Mucosa of descending colon (tissue), 3 donors: ENCODE measurements at regions not wholly inside any gene's neighbourhood (a gene's known extent, or its start where the extent isn't known, plus 50 kb on each side); places are given as distances from the start of the nearest gene placed in this dataset.

Experiments used
- ATAC-seq: fragments of 200-7000 bp; cut with Tn5 transposase; one replicate; pipeline ENCODE4 v1.9.1; 2020; ENCODE audit warnings: mild to moderate bottlenecking, moderate library complexity
- DNase-seq, 3 donors: peaks; one replicate each; pipeline ENCODE4 v3.0.0-alpha.2; 2020
- H3K36me3 ChIP-seq: fragments of 200-600 bp; one replicate; pipeline ENCODE4 v1.8.0; 2021; ENCODE audit warnings: low read depth, mild to moderate bottlenecking
- H3K4me1 ChIP-seq: fragments of 200-600 bp; one replicate; pipeline ENCODE4 v1.8.0; 2021; ENCODE audit warnings: low read depth, mild to moderate bottlenecking
- H3K4me3 ChIP-seq: fragments of 200-600 bp; one replicate; pipeline ENCODE4 v1.8.0; 2021; ENCODE audit warnings: mild to moderate bottlenecking
- H3K9me3 ChIP-seq: fragments of 200-600 bp; one replicate; pipeline ENCODE4 v1.8.0; 2021; ENCODE audit warnings: mild to moderate bottlenecking
- CTCF ChIP-seq: fragments of 200-600 bp; IDR thresholded peaks from one replicate; pipeline ENCODE4 v1.8.0; 2022; ENCODE audit warnings: antibody characterized with exemption, mild to moderate bottlenecking
- intact Hi-C, 2 donors: fragments of 100-400 bp; cut with DNase I in 1 of 2; cut with micrococcal nuclease in 1 of 2; formaldehyde crosslinking; loops; one replicate each; pipeline versions ENCODE4 v1.11.0 to v1.11.1; 2022; cut with DNase I, micrococcal nuclease
- donor health status: DM: no; HTN: no; CAD: no; lungs with moderate emphysema.
- donor health status: DM: no; HTN: no; CAD: no.
- donor health status: DM: no; HTN: yes; CAD: no.

- DNase-seq: no peak
- Histone ChIP-seq H3K4me1 (no peaks in the 10 kb centered on the region), H3K9me3 (peaks cover 30% of the 10 kb centered on the region), H3K36me3 (no peaks in the 10 kb centered on the region), H3K4me3 (no peak overlapping the region)
- TF ChIP-seq CTCF: no peak
- ATAC-seq: no peak
- intact Hi-C loops: no loop called here
These were observed 505.8 kb upstream of the ADAMTS16 start for GRCh38 chr5:4634342-4634741.

- no peak for ATAC-seq
- Histone ChIP-seq H3K4me1 (no peaks in the 10 kb centered on the region), H3K4me3 (no peak overlapping the region), H3K9me3 (peaks cover 17% of the 10 kb centered on the region), H3K36me3 (no peaks in the 10 kb centered on the region)
- TF ChIP-seq CTCF: no peak
- intact Hi-C loops: no loop called here
- DNase-seq: no peak
These were observed 503.8 kb upstream of the ADAMTS16 start for GRCh38 chr5:4636378-4636777.

GRCh38 chr5:4639946-4640345 is 500.2 kb upstream of the ADAMTS16 start:
- ATAC-seq (no peak), DNase-seq (no peak)
- H3K36me3 ChIP-seq: no peaks in the 10 kb centered on the region
- no peaks in the 10 kb centered on the region for H3K4me1 ChIP-seq
- intact Hi-C loops: no loop called here
- H3K4me3 ChIP-seq: no peak overlapping the region
- peaks cover 19% of the 10 kb centered on the region for H3K9me3 ChIP-seq
- no peak for TF ChIP-seq CTCF

- H3K4me3 ChIP-seq: no peak overlapping the region
- no peak for ATAC-seq
- H3K4me1 ChIP-seq: no peaks in the 10 kb centered on the region
- no peaks in the 10 kb centered on the region for H3K36me3 ChIP-seq
- peaks cover 22% of the 10 kb centered on the region for H3K9me3 ChIP-seq
- DNase-seq: no peak
- intact Hi-C loops: no loop called here
- TF ChIP-seq CTCF: no peak
These were observed 499.3 kb upstream of the ADAMTS16 start for GRCh38 chr5:4640795-4641194.

GRCh38 chr5:4642525-4642924 is 497.6 kb upstream of the ADAMTS16 start:
- no peak for TF ChIP-seq CTCF
- Histone ChIP-seq H3K36me3 (no peaks in the 10 kb centered on the region), H3K4me3 (no peak overlapping the region), H3K9me3 (peaks cover 26% of the 10 kb centered on the region), H3K4me1 (no peaks in the 10 kb centered on the region)
- DNase-seq (no peak), ATAC-seq (no peak)
- intact Hi-C loops: no loop called here

GRCh38 chr5:4643190-4643589 is 496.9 kb upstream of the ADAMTS16 start:
- H3K36me3 ChIP-seq: no peaks in the 10 kb centered on the region
- no peak for TF ChIP-seq CTCF
- intact Hi-C loops: no loop called here
- H3K9me3 ChIP-seq: peaks cover 26% of the 10 kb centered on the region
- DNase-seq: no peak
- no peak for ATAC-seq
- H3K4me1 ChIP-seq: no peaks in the 10 kb centered on the region
- H3K4me3 ChIP-seq: no peak overlapping the region
